H1 (cell line): ENCODE measurements at regions not wholly inside any gene's neighbourhood (a gene's known extent, or its start where the extent isn't known, plus 50 kb on each side); places are given as distances from the start of the nearest gene placed in this dataset.

Experiments
- CTCF ChIA-PET: fragments of 300-600 bp; sonication (Branson Sonifier 250); formaldehyde crosslinking; loops from one replicate; lab custom pipeline; 2021; ENCODE audit not compliant: partially characterized antibody; lab: Charles Lee
- POLR2A ChIA-PET: fragments of 300-600 bp; sonication (Branson Sonifier 250); formaldehyde crosslinking; loops from one replicate; lab custom pipeline; 2021; ENCODE audit warnings: inconsistent platforms; ENCODE audit not compliant: partially characterized antibody; lab: Charles Lee
- DNase-seq, 2 experiments: peaks; one replicate each; pipeline versions ENCODE4 v3.0.0 to v3.0.0-alpha.2; 2010 to 2022; ENCODE audit warnings: low spot score in 2 of 2, low read depth in 1 of 2, mixed read lengths in 1 of 2
- FAIRE-seq: peaks from 2 replicates; lab custom pipeline; 2011; peaks lifted over from hg19 to GRCh38; lab: Jason Lieb, UNC
- H2AFZ ChIP-seq: 2 replicates; pipeline ENCODE4 v1.8.1; 2012; ENCODE audit warnings: low read length, inconsistent platforms
- H2AK5ac ChIP-seq: 2 replicates; pipeline ENCODE4 v1.6.1; 2013; ENCODE audit warnings: low read depth, low read length
- H2BK120ac ChIP-seq: replicated peaks from 2 replicates; pipeline ENCODE3; 2013; ENCODE audit warnings: low read depth, low read length, inconsistent platforms
- H2BK12ac ChIP-seq: 2 replicates; pipeline ENCODE4 v1.6.1; 2013; ENCODE audit warnings: low read depth, low read length
- H2BK15ac ChIP-seq: 2 replicates; pipeline ENCODE4 v1.6.1; 2013; ENCODE audit warnings: low read length
- H2BK20ac ChIP-seq: 2 replicates; pipeline ENCODE4 v1.6.1; 2013; ENCODE audit warnings: low read length
- H2BK5ac ChIP-seq: 2 replicates; pipeline ENCODE4 v1.6.1; 2013; ENCODE audit warnings: low read depth, low read length
- H3K14ac ChIP-seq: 2 replicates; pipeline ENCODE4 v1.6.1; 2013; ENCODE audit warnings: inconsistent platforms; ENCODE audit not compliant: insufficient read length
- H3K18ac ChIP-seq: 2 replicates; pipeline ENCODE4 v1.6.1; 2013; ENCODE audit warnings: low read length; ENCODE audit errors: extremely low read depth
- H3K23ac ChIP-seq: 2 replicates; pipeline ENCODE4 v1.6.1; 2013; ENCODE audit warnings: inconsistent platforms; ENCODE audit not compliant: insufficient read length
- H3K23me2 ChIP-seq: 2 replicates; pipeline ENCODE4 v1.6.1; 2013; ENCODE audit warnings: low read depth, low read length
- H3K27ac ChIP-seq: 2 replicates; pipeline ENCODE4 v1.6.1; 2011; ENCODE audit warnings: low read depth, low read length, inconsistent platforms
- H3K27me3 ChIP-seq, 4 experiments: replicated peaks in 1 of 4; 1 replicate in 1 of 4; 2 replicates in 3 of 4; pipeline versions ENCODE4 v1.6.1 to v1.8.1; 2011 to 2013; ENCODE audit warnings: low read length in 3 of 4, mild to moderate bottlenecking in 3 of 4, inconsistent platforms in 2 of 4, mixed read lengths in 2 of 4, moderate library complexity in 1 of 4; ENCODE audit not compliant: control insufficient read depth in 3 of 4, insufficient read depth in 3 of 4; ENCODE audit errors: extremely low read depth in 1 of 4
- H3K36me3 ChIP-seq, 4 experiments: 2 replicates each; pipeline versions ENCODE4 v1.6.1 to v1.8.1; 2011 to 2013; ENCODE audit warnings: mild to moderate bottlenecking in 4 of 4, low read length in 3 of 4, moderate library complexity in 2 of 4, control low read depth in 1 of 4, inconsistent platforms in 1 of 4; ENCODE audit not compliant: insufficient read depth in 4 of 4, control insufficient read depth in 2 of 4
- H3K4ac ChIP-seq: replicated peaks from 2 replicates; pipeline ENCODE3; 2013; ENCODE audit warnings: low read length, low read depth, mixed read lengths, inconsistent platforms; ENCODE audit not compliant: insufficient read length
- H3K4me1 ChIP-seq, 4 experiments: replicated peaks in 1 of 4; 1 replicate in 1 of 4; 2 replicates in 3 of 4; pipeline versions ENCODE4 v1.6.1 to v1.8.1; 2011 to 2013; ENCODE audit warnings: low read length in 3 of 4, inconsistent platforms in 2 of 4, mixed read lengths in 1 of 4; ENCODE audit not compliant: insufficient read depth in 4 of 4, control insufficient read depth in 3 of 4
- H3K4me2 ChIP-seq, 2 experiments: 2 replicates each; pipeline versions ENCODE4 v1.6.1 to v1.8.1; 2011 to 2013; ENCODE audit warnings: low read depth in 2 of 2, low read length in 2 of 2, control low read depth in 1 of 2, inconsistent platforms in 1 of 2, mild to moderate bottlenecking in 1 of 2; ENCODE audit not compliant: insufficient read depth in 1 of 2
- H3K4me3 ChIP-seq, 4 experiments: fragments of 200-600, 300-600 bp in 1 of 4; sonication (generic), shearing (Covaris generic), sonication (Bioruptor Twin) in 1 of 4; 2 replicates each; pipeline versions ENCODE4 v1.5.1 to v1.8.1; 2011 to 2016; ENCODE audit warnings: low read length in 4 of 4, low read depth in 3 of 4, control low read depth in 2 of 4, inconsistent platforms in 2 of 4, mild to moderate bottlenecking in 2 of 4, mixed read lengths in 1 of 4, moderate library complexity in 1 of 4; ENCODE audit not compliant: insufficient read depth in 2 of 4; ENCODE audit errors: extremely low read depth in 1 of 4
- H3K56ac ChIP-seq: replicated peaks from 2 replicates; pipeline ENCODE3; 2013; ENCODE audit warnings: low read depth, mild to moderate bottlenecking, mixed read lengths, low read length, inconsistent platforms; ENCODE audit not compliant: insufficient read length
- H3K79me1 ChIP-seq: 2 replicates; pipeline ENCODE4 v1.6.1; 2013; ENCODE audit warnings: low read depth, low read length, control low read depth
- H3K79me2 ChIP-seq, 2 experiments: 2 replicates each; pipeline versions ENCODE4 v1.6.1 to v1.8.1; 2012 to 2013; ENCODE audit warnings: low read length in 2 of 2, mild to moderate bottlenecking in 2 of 2, inconsistent platforms in 1 of 2; ENCODE audit not compliant: insufficient read depth in 2 of 2, control insufficient read depth in 1 of 2
- H3K9ac ChIP-seq, 4 experiments: replicated peaks in 1 of 4; 1 replicate in 1 of 4; 2 replicates in 3 of 4; pipeline versions ENCODE4 v1.6.1 to v1.8.1; 2011 to 2013; ENCODE audit warnings: low read depth in 3 of 4, low read length in 3 of 4, control low read depth in 2 of 4, mild to moderate bottlenecking in 2 of 4, moderate library complexity in 2 of 4, inconsistent platforms in 1 of 4; ENCODE audit errors: extremely low read depth in 1 of 4
- H3K9me3 ChIP-seq, 2 experiments: 2 replicates each; pipeline versions ENCODE4 v1.6.1 to v1.8.1; 2012 to 2013; ENCODE audit warnings: mild to moderate bottlenecking in 2 of 2, moderate library complexity in 2 of 2, control low read depth in 1 of 2, inconsistent platforms in 1 of 2, low read depth in 1 of 2, low read length in 1 of 2, mixed read lengths in 1 of 2; ENCODE audit not compliant: insufficient read depth in 2 of 2
- H4K20me1 ChIP-seq, 2 experiments: replicated peaks in 1 of 2; 2 replicates each; pipeline versions ENCODE3 to v1.8.1; 2011 to 2013; ENCODE audit warnings: inconsistent platforms in 2 of 2, low read length in 2 of 2, mild to moderate bottlenecking in 1 of 2; ENCODE audit not compliant: insufficient read depth in 2 of 2, control insufficient read depth in 1 of 2
- H4K5ac ChIP-seq: 2 replicates; pipeline ENCODE4 v1.6.1; 2013; ENCODE audit warnings: low read length, low read depth, mixed read lengths, inconsistent platforms; ENCODE audit not compliant: insufficient read length
- H4K8ac ChIP-seq: 2 replicates; pipeline ENCODE4 v1.8.0; 2013; ENCODE audit warnings: mild to moderate bottlenecking, moderate library complexity, low read length, inconsistent platforms; ENCODE audit not compliant: insufficient read depth; ENCODE audit errors: extremely low read depth
- H4K91ac ChIP-seq: replicated peaks from 2 replicates; pipeline ENCODE3; 2013; ENCODE audit warnings: low read length, mixed read lengths, inconsistent platforms; ENCODE audit not compliant: insufficient read length
- BCL11A ChIP-seq, 2 experiments: IDR thresholded peaks; one replicate each; pipeline ENCODE4 v1.6.1; 2011; ENCODE audit warnings: low read depth in 2 of 2, low read length in 2 of 2, mild to moderate bottlenecking in 2 of 2
- CBX8 ChIP-seq: fragments of 300-800, 300-1000 bp; sonication (generic); IDR thresholded peaks from 2 replicates; pipeline ENCODE4 v1.7.1; 2016; ENCODE audit warnings: low read depth, low read length, borderline replicate concordance
- CHD2 ChIP-seq: IDR thresholded peaks from 2 replicates; pipeline ENCODE4 v1.6.1; 2012; ENCODE audit warnings: low read length, improper control_type of control experiment
- E2F6 ChIP-seq: IDR thresholded peaks from 2 replicates; pipeline ENCODE4 v1.6.1; 2012; ENCODE audit warnings: inconsistent platforms
- HDAC2 ChIP-seq, 2 experiments: fragments of 300-600 bp in 1 of 2; sonication (generic) in 1 of 2; IDR thresholded peaks; 2 replicates each; pipeline ENCODE4 v1.6.1; 2011 to 2012; ENCODE audit warnings: low read depth in 2 of 2, low read length in 2 of 2, mild to moderate bottlenecking in 2 of 2, moderate library complexity in 2 of 2, borderline replicate concordance in 1 of 2, inconsistent platforms in 1 of 2
- NANOG ChIP-seq: IDR thresholded peaks from 2 replicates; pipeline ENCODE4 v1.6.1; 2011; ENCODE audit warnings: low read length, low read depth, mild to moderate bottlenecking, inconsistent platforms; ENCODE audit not compliant: insufficient read depth, poor library complexity, severe bottlenecking
- POLR2AphosphoS5 ChIP-seq: IDR thresholded peaks from 2 replicates; pipeline ENCODE4 v1.6.1; 2011; ENCODE audit warnings: low read depth, low read length
- RBBP5 ChIP-seq: IDR thresholded peaks from 2 replicates; pipeline ENCODE4 v1.7.1; 2012; ENCODE audit warnings: low read depth, mild to moderate bottlenecking, inconsistent platforms, low read length, moderate library complexity, borderline replicate concordance
- RXRA ChIP-seq: IDR thresholded peaks from 2 replicates; pipeline ENCODE4 v1.6.1; 2011; ENCODE audit warnings: low read depth, mild to moderate bottlenecking, low read length, moderate library complexity; ENCODE audit not compliant: insufficient read depth
- SAP30 ChIP-seq: fragments of 300-600 bp; sonication (generic); IDR thresholded peaks from 2 replicates; pipeline ENCODE4 v1.7.1; 2012; ENCODE audit warnings: low read length, moderate library complexity, mild to moderate bottlenecking, inconsistent platforms; ENCODE audit not compliant: insufficient read depth, insufficient replicate concordance
- SIN3A ChIP-seq, 2 experiments: IDR thresholded peaks in 1 of 2; conservative IDR thresholded peaks in 1 of 2; 2 replicates each; pipeline ENCODE4 v1.6.1; 2011 to 2012; ENCODE audit warnings: low read length in 2 of 2, improper control_type of control experiment in 1 of 2, low read depth in 1 of 2, mild to moderate bottlenecking in 1 of 2
- SIX5 ChIP-seq: IDR thresholded peaks from 2 replicates; pipeline ENCODE4 v1.6.1; 2011; ENCODE audit warnings: mild to moderate bottlenecking, low read depth, low read length
- SP2 ChIP-seq: IDR thresholded peaks from 2 replicates; pipeline ENCODE4 v1.6.1; 2012; ENCODE audit warnings: mild to moderate bottlenecking, low read length, inconsistent platforms
- WGBS, 2 experiments: shearing (Covaris generic) in 1 of 2; methylation state at CpG; one replicate each; pipeline versions ENCODE4 v1.1.6 to v1.1.7; 2013 to 2015; ENCODE audit warnings: low lambda C conversion rate in 2 of 2, mixed read lengths in 2 of 2, inconsistent platforms in 1 of 2, low coverage in 1 of 2, missing lambda C conversion rate in 1 of 2; ENCODE audit not compliant: insufficient replicate concordance in 2 of 2, insufficient coverage in 1 of 2, insufficient read length in 1 of 2; ENCODE audit errors: extremely low coverage in 1 of 2, missing lambda C conversion rate in 1 of 2; 5-methylcytosine and 5-hydroxymethylcytosine counted together

DNA sequence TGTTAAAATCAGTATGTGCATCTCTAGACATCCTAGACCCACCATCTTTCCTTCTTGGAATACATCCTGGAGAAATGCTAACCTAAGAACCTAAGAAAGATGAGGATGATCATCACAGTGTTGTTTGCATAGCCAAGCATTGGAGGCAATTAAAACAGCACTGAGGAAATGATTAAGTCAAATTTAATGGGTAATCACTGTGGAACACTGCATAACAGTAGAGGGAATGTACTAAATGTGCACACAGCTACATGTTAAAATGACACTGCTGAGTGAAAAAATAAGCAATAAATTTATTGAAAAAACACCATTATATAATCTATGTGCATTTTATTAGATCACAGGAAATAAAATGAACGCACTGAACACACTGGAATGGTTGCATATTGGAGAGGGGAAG lies 987.1 kb upstream of the SEL1L start:
- Histone ChIP-seq H3K18ac (no peak overlapping the region), H3K36me3 (no peaks in the 10 kb centered on the region), H2BK120ac (no peak overlapping the region), H3K4ac (no peak overlapping the region), H2BK5ac (no peak overlapping the region), H3K14ac (no peak overlapping the region), H3K4me2 (no peak overlapping the region), H2AFZ (no peak overlapping the region), H3K79me2 (no peaks in the 10 kb centered on the region), H3K27me3 (no peaks in the 10 kb centered on the region), H3K27ac (no peak overlapping the region), H4K20me1 (no peaks in the 10 kb centered on the region), H2BK15ac (no peak overlapping the region), H4K8ac (no peak overlapping the region), H3K9me3 (no peaks in the 10 kb centered on the region), H3K4me1 (no peaks in the 10 kb centered on the region), H2AK5ac (no peak overlapping the region), H3K9ac (no peak overlapping the region), H2BK20ac (no peak overlapping the region), H4K5ac (no peak overlapping the region), H3K23me2 (no peaks in the 10 kb centered on the region), H3K4me3 (no peak overlapping the region), H3K79me1 (no peaks in the 10 kb centered on the region), H2BK12ac (no peak overlapping the region), H3K23ac (no peak overlapping the region), H3K56ac (no peak overlapping the region), H4K91ac (no peak overlapping the region)
- ChIA-PET POLR2A (no interaction called here), CTCF (no interaction called here)
- 94% methylated on average over 1 of the region's 1 CpG; no CpG with 5 or more reads in 1 of the 2 experiments for WGBS, 2 experiments
- no peak for DNase-seq
- FAIRE-seq, result no peak
- TF ChIP-seq CBX8 (no peak), HDAC2 (IDR thresholded peaks at IDR 0.05; ENCODE audit: borderline replicate concordance in 1 of 2, low read depth in 2 of 2, low read length in 2 of 2) (no peak), CHD2 (no peak), SP2 (no peak), BCL11A (IDR thresholded peaks at IDR 0.05; ENCODE audit: low read depth in 2 of 2, low read length in 2 of 2) (no peak), NANOG (no peak), SAP30 (no peak), SIX5 (no peak), RXRA (no peak), SIN3A (conservative IDR thresholded peaks at IDR 0.05 in 1 of 2, IDR thresholded peaks at IDR 0.05 in 1 of 2; ENCODE audit: low read depth in 1 of 2, low read length in 2 of 2) (no peak), POLR2AphosphoS5 (no peak), RBBP5 (no peak), E2F6 (no peak)
